ENCODE measurements at regions not wholly inside any gene's neighbourhood (a gene's known extent, or its start where the extent isn't known, plus 50 kb on each side); places are given as distances from the start of the nearest gene placed in this dataset.

GRCh38 chr5:82839881-82840280 is 237.3 kb downstream of the TMEM167A start:
- DNase-seq: no peak

- DNase-seq: no peak
Measured at GRCh38 chr5:82835488-82835887, 241.7 kb downstream of the TMEM167A start.

GRCh38 chr5:82834151-82834550 is 243.0 kb downstream of the TMEM167A start:
- no peak for DNase-seq

- no peak for DNase-seq
Measured at GRCh38 chr5:82833277-82833676, 243.9 kb downstream of the TMEM167A start.

- no peak for DNase-seq
Measured at GRCh38 chr5:82832445-82832844, 244.7 kb downstream of the TMEM167A start.

GRCh38 chr5:82828211-82828610 is 249.0 kb downstream of the TMEM167A start:
- DNase-seq: no peak

GRCh38 chr5:82827651-82828050 is 249.5 kb downstream of the TMEM167A start:
- DNase-seq: no peak

GRCh38 chr5:82822634-82822927 is 254.6 kb downstream of the TMEM167A start:
- DNase-seq: no peak

- no peak for DNase-seq
Measured at GRCh38 chr5:82821846-82822633, 255.2 kb downstream of the TMEM167A start.

GRCh38 chr5:82820961-82821845 is 256.0 kb downstream of the TMEM167A start:
- no peak for DNase-seq

GRCh38 chr5:82820188-82820587 is 257.0 kb downstream of the TMEM167A start:
- no peak for DNase-seq

GRCh38 chr5:82817897-82818676 is 259.1 kb downstream of the TMEM167A start:
- DNase-seq: no peak

- DNase-seq: no peak
Measured at GRCh38 chr5:82816926-82817325, 260.3 kb downstream of the TMEM167A start.

- no peak for DNase-seq
Measured at GRCh38 chr5:82815871-82816270, 261.3 kb downstream of the TMEM167A start.

- no peak for DNase-seq
Measured at GRCh38 chr5:82813861-82814260, 263.3 kb downstream of the TMEM167A start.

GRCh38 chr5:82812575-82812974 is 264.6 kb downstream of the TMEM167A start:
- no peak for DNase-seq

- DNase-seq: no peak
Measured at GRCh38 chr5:82811490-82811889, 265.7 kb downstream of the TMEM167A start.

- no peak for DNase-seq
Measured at GRCh38 chr5:82809420-82810143, 267.6 kb downstream of the TMEM167A start.

GRCh38 chr5:82808960-82809359 is 268.2 kb downstream of the TMEM167A start:
- DNase-seq: no peak

GRCh38 chr5:82807021-82807420 is 270.2 kb downstream of the TMEM167A start:
- no peak for DNase-seq

- no peak for DNase-seq
Measured at GRCh38 chr5:82806513-82806912, 270.7 kb downstream of the TMEM167A start.

- no peak for DNase-seq
Measured at GRCh38 chr5:82804155-82804690, 273.0 kb downstream of the TMEM167A start.

Data from stimulated activated CD4-positive, alpha-beta T cell treated with anti-CD3 and anti-CD28 coated beads, Interleukin-4, amount 100 ng/mL, for 1 hour (primary cell).